ENCODE measurements at regions not wholly inside any gene's neighbourhood (a gene's known extent, or its start where the extent isn't known, plus 50 kb on each side); places are given as distances from the start of the nearest gene placed in this dataset.

GRCh38 chr18:64668461-64668962 lies 519.6 kb upstream of the LINC00305 start:
- TF ChIP-seq CTCF (IDR thresholded peaks at IDR 0.05; ENCODE audit: low read depth, low read length) (no peak), EZH2phosphoT487 (IDR thresholded peaks at IDR 0.05; ENCODE audit: low read depth) (no peak)

Data from OCI-LY3 (cell line).